ENCODE measurements at regions not wholly inside any gene's neighbourhood (a gene's known extent, or its start where the extent isn't known, plus 50 kb on each side); places are given as distances from the start of the nearest gene placed in this dataset.

GRCh38 chr3:99532246-99532645, 106.1 kb upstream of the COL8A1 start:
- H3K4me3 Mint-ChIP-seq = no peak overlapping the region
- peaks cover 12% of the 10 kb centered on the region for H3K4me1 Mint-ChIP-seq (ENCODE audit: unreplicated experiment)
- H3K36me3 Mint-ChIP-seq = no peaks in the 10 kb centered on the region
- peak; percentile 70 for TF ChIP-seq CTCF (conservative IDR thresholded peaks at IDR 0.05)
- H3K27me3 Mint-ChIP-seq = no peaks in the 10 kb centered on the region
- H3K9me3 Mint-ChIP-seq = no peaks in the 10 kb centered on the region
- DNase-seq (ENCODE audit: extremely low spot score, unreplicated experiment) = no peak
- no peak overlapping the region for H3K27ac Mint-ChIP-seq

DNA sequence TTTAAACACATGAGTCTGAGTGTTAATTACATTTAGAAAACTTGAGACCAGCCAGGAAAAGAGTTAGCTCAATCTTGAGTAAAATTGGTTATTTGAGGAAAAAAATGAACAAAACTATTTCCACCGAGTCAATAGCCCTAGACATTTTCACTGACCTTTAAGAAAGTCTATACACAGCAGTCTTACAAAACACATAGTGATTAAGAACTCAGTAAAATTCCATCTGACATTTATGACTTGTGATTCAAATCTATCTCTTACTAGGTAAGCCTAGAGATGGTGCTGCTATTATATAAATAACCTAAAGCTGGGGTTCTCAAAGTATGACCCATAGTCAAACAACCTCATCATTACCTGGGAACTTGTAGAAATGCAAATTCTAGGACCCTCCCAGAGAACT, 109.1 kb upstream of the COL8A1 start:
- no peaks in the 10 kb centered on the region for H3K4me1 Mint-ChIP-seq (ENCODE audit: unreplicated experiment)
- no peaks in the 10 kb centered on the region for H3K9me3 Mint-ChIP-seq
- H3K4me3 Mint-ChIP-seq = no peak overlapping the region
- TF ChIP-seq CTCF (conservative IDR thresholded peaks at IDR 0.05) = no peak
- H3K27me3 Mint-ChIP-seq = peaks cover 6% of the 10 kb centered on the region
- no peak overlapping the region for H3K27ac Mint-ChIP-seq
- no peaks in the 10 kb centered on the region for H3K36me3 Mint-ChIP-seq
- no peak for DNase-seq (ENCODE audit: extremely low spot score, unreplicated experiment)

DNA sequence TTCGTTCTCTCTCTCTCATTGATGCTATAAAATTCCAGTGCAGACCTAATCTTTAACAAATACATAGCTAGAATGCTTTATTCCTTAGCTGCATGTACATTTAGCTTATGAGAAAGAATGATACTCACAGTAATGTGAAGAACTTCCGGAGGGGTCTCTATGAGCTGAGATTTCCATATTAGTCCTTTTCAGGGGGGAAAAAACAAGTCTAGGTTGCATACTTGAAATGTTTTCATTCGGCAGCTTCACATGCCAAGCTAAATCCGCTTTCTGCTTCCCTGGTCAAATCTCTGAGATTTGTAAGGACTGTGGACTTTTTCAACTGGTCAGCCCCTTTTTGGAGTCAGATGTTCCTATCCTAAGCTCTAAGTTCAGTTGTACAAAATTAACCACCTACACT, 111.5 kb upstream of the COL8A1 start:
- Mint-ChIP-seq H3K36me3 (no peaks in the 10 kb centered on the region), H3K4me1 (ENCODE audit: unreplicated experiment) (no peaks in the 10 kb centered on the region), H3K27me3 (peaks cover 6% of the 10 kb centered on the region), H3K27ac (no peak overlapping the region), H3K9me3 (no peaks in the 10 kb centered on the region), H3K4me3 (no peak overlapping the region)
- no peak for TF ChIP-seq CTCF (conservative IDR thresholded peaks at IDR 0.05)
- no peak for DNase-seq (ENCODE audit: extremely low spot score, unreplicated experiment)

DNA sequence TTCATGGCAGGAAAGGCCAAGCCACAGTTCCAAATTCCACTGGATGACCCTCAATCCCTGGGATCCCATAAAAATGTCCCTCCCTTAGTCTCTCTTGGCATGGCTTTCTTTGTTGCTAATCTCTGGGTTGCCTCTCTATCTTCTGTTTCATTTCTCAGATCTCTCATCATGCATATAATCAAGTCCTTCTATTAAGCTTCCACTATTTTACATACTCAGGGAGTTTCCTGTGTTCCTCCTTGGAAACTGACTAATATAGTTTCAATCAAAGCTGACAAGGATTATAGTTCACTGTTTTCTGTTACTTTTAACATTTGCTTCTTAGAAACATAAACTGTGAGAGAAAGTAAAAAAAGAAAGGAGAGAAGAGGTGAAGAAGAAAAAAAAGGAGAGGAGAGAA, 113.8 kb upstream of the COL8A1 start:
- Mint-ChIP-seq H3K4me3 (no peak overlapping the region), H3K27me3 (peaks cover 13% of the 10 kb centered on the region), H3K36me3 (no peaks in the 10 kb centered on the region), H3K27ac (no peak overlapping the region), H3K4me1 (ENCODE audit: unreplicated experiment) (no peaks in the 10 kb centered on the region), H3K9me3 (no peaks in the 10 kb centered on the region)
- no peak for DNase-seq (ENCODE audit: extremely low spot score, unreplicated experiment)
- no peak for TF ChIP-seq CTCF (conservative IDR thresholded peaks at IDR 0.05)

DNA sequence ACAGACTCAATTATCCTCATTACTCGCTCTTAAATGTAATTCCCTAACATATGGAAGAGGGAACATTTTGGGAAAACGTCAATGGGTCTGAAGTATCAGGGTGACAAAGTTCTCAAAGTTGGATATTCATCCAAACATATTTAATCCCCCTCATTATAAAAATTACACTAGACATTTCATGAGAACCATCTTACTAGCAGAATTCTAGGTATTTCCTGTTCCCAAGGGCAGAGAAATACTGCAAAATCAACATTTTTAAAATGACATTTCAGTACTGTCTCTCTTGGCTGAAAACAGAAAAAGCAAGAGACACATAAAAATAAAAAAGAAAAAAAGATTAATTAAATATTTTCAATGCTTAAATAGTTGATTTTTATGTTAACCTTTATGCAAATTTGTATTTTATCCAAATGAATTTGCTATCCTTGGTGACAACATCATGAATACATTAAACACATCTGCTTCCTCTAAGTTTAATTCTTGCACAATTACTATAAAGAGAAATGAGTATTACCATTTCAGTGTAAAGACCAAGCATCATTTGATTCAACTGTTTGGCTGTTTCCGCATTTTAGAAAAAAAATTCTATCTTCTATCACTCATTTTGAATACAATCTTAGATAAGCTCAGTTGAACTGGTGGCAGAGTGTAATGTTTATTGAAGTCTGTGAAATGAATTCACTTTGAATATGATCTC, 114.8 kb upstream of the COL8A1 start:
- no peak for DNase-seq (ENCODE audit: extremely low spot score, unreplicated experiment)
- H3K9me3 Mint-ChIP-seq = no peaks in the 10 kb centered on the region
- H3K4me3 Mint-ChIP-seq = no peak overlapping the region
- H3K36me3 Mint-ChIP-seq = no peaks in the 10 kb centered on the region
- H3K27ac Mint-ChIP-seq = no peak overlapping the region
- H3K27me3 Mint-ChIP-seq = peaks cover 13% of the 10 kb centered on the region
- no peak for TF ChIP-seq CTCF (conservative IDR thresholded peaks at IDR 0.05)
- H3K4me1 Mint-ChIP-seq (ENCODE audit: unreplicated experiment) = no peaks in the 10 kb centered on the region

DNA sequence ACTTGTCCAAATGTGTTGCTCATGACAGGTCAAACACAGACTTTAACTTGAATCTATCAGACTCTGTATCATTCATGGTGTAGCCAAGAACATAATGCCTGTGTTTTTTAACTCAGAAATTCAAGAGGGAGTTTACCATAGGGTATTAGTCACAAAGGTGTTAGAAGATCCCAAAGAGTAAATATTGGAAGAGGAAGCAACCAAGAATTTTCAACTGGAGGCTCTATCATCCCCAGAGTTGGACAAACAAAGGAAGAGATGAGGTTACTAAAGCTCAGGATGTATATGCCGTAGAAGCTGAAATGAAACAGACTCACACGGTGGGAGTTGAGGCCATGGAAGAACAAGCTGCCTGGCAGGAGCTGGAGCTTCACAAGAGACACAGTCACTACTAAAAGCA, 116.2 kb upstream of the COL8A1 start:
- H3K27me3 Mint-ChIP-seq = peaks cover 13% of the 10 kb centered on the region
- no peak overlapping the region for H3K4me3 Mint-ChIP-seq
- no peaks in the 10 kb centered on the region for H3K9me3 Mint-ChIP-seq
- H3K27ac Mint-ChIP-seq = no peak overlapping the region
- no peak for DNase-seq (ENCODE audit: extremely low spot score, unreplicated experiment)
- no peak for TF ChIP-seq CTCF (conservative IDR thresholded peaks at IDR 0.05)
- no peaks in the 10 kb centered on the region for H3K4me1 Mint-ChIP-seq (ENCODE audit: unreplicated experiment)
- no peaks in the 10 kb centered on the region for H3K36me3 Mint-ChIP-seq

Data from type B pancreatic cell (in vitro differentiated cells).